Posterior vena cava (tissue), 2 donors: ENCODE measurements at regions not wholly inside any gene's neighbourhood (a gene's known extent, or its start where the extent isn't known, plus 50 kb on each side); places are given as distances from the start of the nearest gene placed in this dataset.

Experiments used
- DNase-seq: peaks from one replicate; pipeline ENCODE4 v3.0.0-alpha.2; 2020; ENCODE audit warnings: low spot score
- intact Hi-C, 2 donors: fragments of 100-400 bp; cut with DNase I; formaldehyde crosslinking; loops; one replicate each; pipeline versions ENCODE4 v1.14.1 to v1.14.2; 2022 to 2023
- donor health status: DM: yes; HTN: yes; CAD: no.
- donor health status: DM: yes; HTN: yes; CAD: no.

GRCh38 chr9:107698779-107699178 is 209.2 kb upstream of the KLF4 start:
- intact Hi-C loops: no loop called here
- DNase-seq: no peak

GRCh38 chr9:107696302-107696701 is 206.7 kb upstream of the KLF4 start:
- intact Hi-C loops: loop anchor here in 1 of 2 donors (2.0 kb wide), 1 partner anchor 22 kb away; no protein-coding TSS in a partner anchor
- no peak for DNase-seq

GRCh38 chr9:107694390-107694789 is 204.8 kb upstream of the KLF4 start:
- no peak for DNase-seq
- intact Hi-C loops: no loop called here

GRCh38 chr9:107693625-107694326 is 204.2 kb upstream of the KLF4 start:
- intact Hi-C loops: no loop called here
- no peak for DNase-seq

GRCh38 chr9:107691664-107692063 is 202.1 kb upstream of the KLF4 start:
- intact Hi-C loops: no loop called here
- DNase-seq: no peak

GRCh38 chr9:107690021-107690420 is 200.5 kb upstream of the KLF4 start:
- DNase-seq: no peak
- intact Hi-C loops: no loop called here

GRCh38 chr9:107688728-107689127 is 199.2 kb upstream of the KLF4 start:
- DNase-seq: no peak
- intact Hi-C loops: no loop called here

- no peak for DNase-seq
- intact Hi-C loops: no loop called here
Observed at GRCh38 chr9:107685901-107686300, 196.3 kb upstream of the KLF4 start.

GRCh38 chr9:107685376-107685775 is 195.8 kb upstream of the KLF4 start:
- intact Hi-C loops: no loop called here
- no peak for DNase-seq

- intact Hi-C loops: no loop called here
- no peak for DNase-seq
Observed at GRCh38 chr9:107684224-107684623, 194.7 kb upstream of the KLF4 start.

GRCh38 chr9:107683566-107683965 is 194.0 kb upstream of the KLF4 start:
- no peak for DNase-seq
- intact Hi-C loops: no loop called here

GRCh38 chr9:107681988-107682387 is 192.4 kb upstream of the KLF4 start:
- intact Hi-C loops: no loop called here
- DNase-seq: no peak

- intact Hi-C loops: no loop called here
Observed at GRCh38 chr9:107675351-107676259, 186.0 kb upstream of the KLF4 start.

GRCh38 chr9:107674721-107675277 is 185.2 kb upstream of the KLF4 start:
- intact Hi-C loops: no loop called here
- DNase-seq: no peak

More at GRCh38 chr9:107675351-107676259, 186.0 kb upstream of the KLF4 start:
- DNase-seq: no peak

GRCh38 chr9:107673861-107674720 is 184.5 kb upstream of the KLF4 start:
- intact Hi-C loops: no loop called here
- DNase-seq: no peak

GRCh38 chr9:107671588-107671987 is 182.0 kb upstream of the KLF4 start:
- intact Hi-C loops: no loop called here
- no peak for DNase-seq

GRCh38 chr9:107669422-107669821 is 179.9 kb upstream of the KLF4 start:
- no peak for DNase-seq
- intact Hi-C loops: no loop called here

- intact Hi-C loops: no loop called here
- DNase-seq: peak; percentile 83
Observed at GRCh38 chr9:107667231-107668070, 177.9 kb upstream of the KLF4 start.

- intact Hi-C loops: no loop called here
- DNase-seq: no peak
Observed at GRCh38 chr9:107665057-107665456, 175.5 kb upstream of the KLF4 start.
